ENCODE measurements at regions not wholly inside any gene's neighbourhood (a gene's known extent, or its start where the extent isn't known, plus 50 kb on each side); places are given as distances from the start of the nearest gene placed in this dataset.

GRCh38 chr7:136656516-136656915 lies 211.9 kb upstream of the CHRM2 start:
- Histone ChIP-seq H3K9me1 (replicated peaks; ENCODE audit: control insufficient read depth, extremely low read depth, insufficient read depth, low read length) (no peaks in the 10 kb centered on the region), H3K36me3 (ENCODE audit: control insufficient read depth in 2 of 2, extremely low read depth in 1 of 2, insufficient read depth in 2 of 2, low read length in 2 of 2) (no peaks in the 10 kb centered on the region), H2AFZ (ENCODE audit: low read depth, low read length) (no peak overlapping the region), H3K9me3 (replicated peaks; ENCODE audit: control insufficient read depth, insufficient read depth, low read length) (no peaks in the 10 kb centered on the region), H3K4me1 (ENCODE audit: control insufficient read depth, extremely low read depth, insufficient read depth, low read length) (no peaks in the 10 kb centered on the region), H3K4me2 (ENCODE audit: insufficient read depth, low read length) (no peak overlapping the region), H3K27me3 (ENCODE audit: control insufficient read depth in 2 of 2, insufficient read depth in 2 of 2, low read length in 2 of 2) (no peaks in the 10 kb centered on the region), H3K9ac (replicated peaks; ENCODE audit: extremely low read depth, insufficient read depth, low read length) (no peak overlapping the region), H3K4me3 (replicated peaks in 1 of 3; ENCODE audit: insufficient read depth in 1 of 3, low read depth in 1 of 3, low read length in 3 of 3) (no peak overlapping the region), H3K79me2 (ENCODE audit: control insufficient read depth, insufficient read depth, low read length) (no peaks in the 10 kb centered on the region), H3K27ac (ENCODE audit: insufficient read depth, low read depth, low read length) (no peak overlapping the region), H4K20me1 (replicated peaks; ENCODE audit: control insufficient read depth, extremely low read depth, insufficient read depth, low read length) (no peaks in the 10 kb centered on the region)
- intact Hi-C loops (cut with micrococcal nuclease) = no loop called here
- dilution Hi-C loops (cut with MboI; ENCODE audit: extremely low pct_ligation_motif_present, low sequenced_read_pairs) = no loop called here
- TF ChIP-seq MYC (IDR thresholded peaks at IDR 0.05; ENCODE audit: low read depth, low read length) = no peak
- no peak for TF ChIP-seq JUN (IDR thresholded peaks at IDR 0.05; ENCODE audit: borderline replicate concordance, insufficient read depth, insufficient read length, low read depth)
- no peak for TF ChIP-seq GATA2 (IDR thresholded peaks at IDR 0.05; ENCODE audit: insufficient read depth, insufficient read length, low read depth, low read length)
- no peak for TF ChIP-seq FOS (IDR thresholded peaks at IDR 0.05; ENCODE audit: borderline replicate concordance, insufficient read depth, low read length)
- TF ChIP-seq, protein P1, sequence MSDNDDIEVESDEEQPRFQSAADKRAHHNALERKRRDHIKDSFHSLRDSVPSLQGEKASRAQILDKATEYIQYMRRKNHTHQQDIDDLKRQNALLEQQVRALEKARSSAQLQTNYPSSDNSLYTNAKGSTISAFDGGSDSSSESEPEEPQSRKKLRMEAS (IDR thresholded peaks at IDR 0.05; ENCODE audit: insufficient read depth, insufficient read length) = no peak
- TF ChIP-seq, protein P2, sequence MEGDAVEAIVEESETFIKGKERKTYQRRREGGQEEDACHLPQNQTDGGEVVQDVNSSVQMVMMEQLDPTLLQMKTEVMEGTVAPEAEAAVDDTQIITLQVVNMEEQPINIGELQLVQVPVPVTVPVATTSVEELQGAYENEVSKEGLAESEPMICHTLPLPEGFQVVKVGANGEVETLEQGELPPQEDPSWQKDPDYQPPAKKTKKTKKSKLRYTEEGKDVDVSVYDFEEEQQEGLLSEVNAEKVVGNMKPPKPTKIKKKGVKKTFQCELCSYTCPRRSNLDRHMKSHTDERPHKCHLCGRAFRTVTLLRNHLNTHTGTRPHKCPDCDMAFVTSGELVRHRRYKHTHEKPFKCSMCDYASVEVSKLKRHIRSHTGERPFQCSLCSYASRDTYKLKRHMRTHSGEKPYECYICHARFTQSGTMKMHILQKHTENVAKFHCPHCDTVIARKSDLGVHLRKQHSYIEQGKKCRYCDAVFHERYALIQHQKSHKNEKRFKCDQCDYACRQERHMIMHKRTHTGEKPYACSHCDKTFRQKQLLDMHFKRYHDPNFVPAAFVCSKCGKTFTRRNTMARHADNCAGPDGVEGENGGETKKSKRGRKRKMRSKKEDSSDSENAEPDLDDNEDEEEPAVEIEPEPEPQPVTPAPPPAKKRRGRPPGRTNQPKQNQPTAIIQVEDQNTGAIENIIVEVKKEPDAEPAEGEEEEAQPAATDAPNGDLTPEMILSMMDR (IDR thresholded peaks at IDR 0.05; ENCODE audit: extremely low read depth in 1 of 2, insufficient read depth in 1 of 2, low read depth in 1 of 2, low read length in 2 of 2) = no peak
- no peak for TF ChIP-seq POLR2AphosphoS5 (IDR thresholded peaks at IDR 0.05; ENCODE audit: insufficient read depth, low read depth, low read length)
- POLR2A ChIA-PET = no interaction called here
- BruUV-seq (replicated peaks) = no TSS peak
- no peak for DNase-seq (ENCODE audit: low read depth, low spot score)
- CTCF ChIA-PET = no interaction called here
- no peak for FAIRE-seq

All from endothelial cell of umbilical vein (primary cell).